OCI-LY1 (cell line): ENCODE measurements at regions not wholly inside any gene's neighbourhood (a gene's known extent, or its start where the extent isn't known, plus 50 kb on each side); places are given as distances from the start of the nearest gene placed in this dataset.

Experiments
- H2AFZ ChIP-seq: fragments of 200-600 bp; sonication (generic), shearing (Covaris generic); 2 replicates; pipeline ENCODE4 v1.6.0; 2014; ENCODE audit warnings: antibody characterized with exemption, mild to moderate bottlenecking, low read length
- H3F3A ChIP-seq: fragments of 200-600 bp; sonication (generic), shearing (Covaris generic); 2 replicates; pipeline ENCODE4 v1.6.0; 2014; ENCODE audit warnings: mild to moderate bottlenecking, antibody characterized with exemption, low read length, moderate library complexity; ENCODE audit not compliant: insufficient read depth
- H3K27ac ChIP-seq: fragments of 200-600 bp; sonication (generic); 2 replicates; pipeline ENCODE4 v1.5.1; 2014; ENCODE audit warnings: low read length, mixed run types, mild to moderate bottlenecking, low read depth; ENCODE audit not compliant: poor library complexity, severe bottlenecking
- H3K27me3 ChIP-seq: fragments of 200-600 bp; sonication (generic); 2 replicates; pipeline ENCODE4 v1.6.0; 2014; ENCODE audit warnings: antibody characterized with exemption, mild to moderate bottlenecking, low read length, moderate library complexity; ENCODE audit not compliant: insufficient read depth
- H3K36me3 ChIP-seq: fragments of 200-600 bp; sonication (generic); 2 replicates; pipeline ENCODE4 v1.6.1; 2014; ENCODE audit warnings: mild to moderate bottlenecking, antibody characterized with exemption, low read length, moderate library complexity, mixed read lengths; ENCODE audit not compliant: insufficient read depth
- H3K4me1 ChIP-seq: fragments of 200-600 bp; sonication (generic); 2 replicates; pipeline ENCODE4 v1.5.1; 2014; ENCODE audit warnings: mild to moderate bottlenecking, low read length, moderate library complexity; ENCODE audit not compliant: insufficient read depth, severe bottlenecking
- H3K4me2 ChIP-seq: fragments of 200-600 bp; sonication (generic), shearing (Covaris generic); 2 replicates; pipeline ENCODE4 v1.6.1; 2014; ENCODE audit warnings: low read length
- H3K4me3 ChIP-seq: fragments of 200-600 bp; sonication (generic); 2 replicates; pipeline ENCODE4 v1.5.1; 2014; ENCODE audit warnings: low read length, low read depth, mild to moderate bottlenecking, mixed read lengths; ENCODE audit not compliant: poor library complexity, severe bottlenecking
- H3K79me2 ChIP-seq: fragments of 200-600 bp; shearing (Covaris generic); 2 replicates; pipeline ENCODE4 v1.6.1; 2016; ENCODE audit warnings: mixed run types, low read length, mixed read lengths; ENCODE audit not compliant: insufficient read depth
- H3K9ac ChIP-seq: fragments of 200-600 bp; sonication (generic), shearing (Covaris generic); 2 replicates; pipeline ENCODE4 v1.6.1; 2014; ENCODE audit warnings: mild to moderate bottlenecking, low read length, mixed read lengths
- H3K9me2 ChIP-seq: fragments of 200-600 bp; sonication (generic), shearing (Covaris generic); 2 replicates; pipeline ENCODE4 v1.6.1; 2014; ENCODE audit warnings: low read depth, mild to moderate bottlenecking, low read length, mixed read lengths
- H3K9me3 ChIP-seq: fragments of 200-600 bp; shearing (Covaris generic); 2 replicates; pipeline ENCODE4 v1.6.1; 2014; ENCODE audit warnings: low read length, mixed read lengths
- H4K20me1 ChIP-seq: fragments of 200-600 bp; sonication (generic), shearing (Covaris generic); 2 replicates; pipeline ENCODE4 v1.6.0; 2016; ENCODE audit warnings: mild to moderate bottlenecking, low read length; ENCODE audit not compliant: insufficient read depth
- CTCF ChIP-seq: fragments of 200-600 bp; sonication (generic), shearing (Covaris generic); IDR thresholded peaks from 2 replicates; pipeline ENCODE4 v1.5.1; 2017; ENCODE audit warnings: mild to moderate bottlenecking, antibody characterized with exemption, low read length, moderate library complexity, mixed read lengths
- EZH2 ChIP-seq: fragments of 200-600 bp; sonication (generic), shearing (Covaris generic); IDR thresholded peaks from 2 replicates; pipeline ENCODE4 v1.8.0; 2017; ENCODE audit warnings: borderline replicate concordance, mixed run types, mild to moderate bottlenecking, antibody characterized with exemption, low read length, moderate library complexity, mixed read lengths

DNA sequence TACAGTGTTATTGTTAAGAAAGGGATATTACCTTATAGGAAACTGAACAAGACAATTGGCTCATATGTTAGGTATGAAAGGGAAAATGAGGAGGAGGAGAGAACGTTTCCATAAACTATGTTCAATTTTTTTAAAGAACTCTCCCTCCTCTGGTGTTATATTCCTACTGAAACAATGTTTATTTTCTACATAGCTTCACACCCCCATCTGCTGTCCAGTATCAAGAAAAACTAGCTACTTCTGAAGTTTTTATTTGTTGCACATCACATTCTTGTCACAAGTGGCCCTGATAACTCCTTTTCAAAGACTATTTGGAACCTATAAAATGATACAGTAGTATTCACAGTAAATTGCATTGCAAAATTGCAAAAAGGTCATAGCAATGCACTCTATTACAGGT, 223.4 kb upstream of the FAM174A start:
- no peaks in the 10 kb centered on the region for H3K4me1 ChIP-seq
- H3K4me2 ChIP-seq, result no peak overlapping the region
- no peaks in the 10 kb centered on the region for H3K79me2 ChIP-seq
- H2AFZ ChIP-seq, result no peak overlapping the region
- no peaks in the 10 kb centered on the region for H3K9me2 ChIP-seq
- no peaks in the 10 kb centered on the region for H3K9me3 ChIP-seq
- H3K4me3 ChIP-seq, result no peak overlapping the region
- TF ChIP-seq EZH2 (no peak), CTCF (no peak)
- H3K9ac ChIP-seq, result no peak overlapping the region
- H3K36me3 ChIP-seq, result no peaks in the 10 kb centered on the region
- no peaks in the 10 kb centered on the region for H3F3A ChIP-seq
- H4K20me1 ChIP-seq, result no peaks in the 10 kb centered on the region
- H3K27me3 ChIP-seq, result no peaks in the 10 kb centered on the region
- no peak overlapping the region for H3K27ac ChIP-seq

- Histone ChIP-seq H3K4me2 (no peak overlapping the region), H3K9me3 (no peaks in the 10 kb centered on the region), H3K27ac (no peak overlapping the region), H2AFZ (no peak overlapping the region), H3K27me3 (no peaks in the 10 kb centered on the region), H3K36me3 (no peaks in the 10 kb centered on the region), H3K9me2 (no peaks in the 10 kb centered on the region), H3K4me3 (no peak overlapping the region), H4K20me1 (no peaks in the 10 kb centered on the region), H3K9ac (no peak overlapping the region), H3K4me1 (no peaks in the 10 kb centered on the region), H3F3A (no peaks in the 10 kb centered on the region), H3K79me2 (no peaks in the 10 kb centered on the region)
- no peak for TF ChIP-seq CTCF
- no peak for TF ChIP-seq EZH2
Measured at GRCh38 chr5:100306000-100306399, 229.2 kb upstream of the FAM174A start.

DNA sequence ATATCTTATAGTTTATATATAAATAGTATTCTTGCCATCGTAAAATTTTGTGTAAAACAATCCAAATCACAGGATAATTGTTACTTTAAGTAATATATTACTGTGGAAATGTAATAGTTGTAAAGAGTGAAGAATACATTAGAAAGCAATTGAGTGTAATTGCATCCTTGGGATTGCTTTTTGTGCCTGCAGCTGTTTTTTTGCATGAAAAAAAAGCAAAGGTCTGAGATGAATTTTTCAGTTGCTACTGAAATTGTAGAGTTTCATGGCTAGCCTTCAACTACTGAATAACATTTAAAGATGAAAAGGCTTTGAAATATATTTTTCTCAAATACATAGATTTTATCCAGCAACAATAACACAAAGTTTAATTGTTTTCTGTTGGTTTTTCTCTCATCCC, 232.0 kb upstream of the FAM174A start:
- Histone ChIP-seq H3K9me3 (no peaks in the 10 kb centered on the region), H3K4me3 (no peak overlapping the region), H3K79me2 (no peaks in the 10 kb centered on the region), H4K20me1 (no peaks in the 10 kb centered on the region), H3K9ac (no peak overlapping the region), H3K36me3 (no peaks in the 10 kb centered on the region), H3K4me1 (no peaks in the 10 kb centered on the region), H3K27me3 (no peaks in the 10 kb centered on the region), H2AFZ (no peak overlapping the region), H3K4me2 (no peak overlapping the region), H3F3A (no peaks in the 10 kb centered on the region), H3K27ac (no peak overlapping the region), H3K9me2 (no peaks in the 10 kb centered on the region)
- TF ChIP-seq EZH2, result no peak
- TF ChIP-seq CTCF, result no peak
